ENCODE measurements at regions not wholly inside any gene's neighbourhood (a gene's known extent, or its start where the extent isn't known, plus 50 kb on each side); places are given as distances from the start of the nearest gene placed in this dataset.

DNA sequence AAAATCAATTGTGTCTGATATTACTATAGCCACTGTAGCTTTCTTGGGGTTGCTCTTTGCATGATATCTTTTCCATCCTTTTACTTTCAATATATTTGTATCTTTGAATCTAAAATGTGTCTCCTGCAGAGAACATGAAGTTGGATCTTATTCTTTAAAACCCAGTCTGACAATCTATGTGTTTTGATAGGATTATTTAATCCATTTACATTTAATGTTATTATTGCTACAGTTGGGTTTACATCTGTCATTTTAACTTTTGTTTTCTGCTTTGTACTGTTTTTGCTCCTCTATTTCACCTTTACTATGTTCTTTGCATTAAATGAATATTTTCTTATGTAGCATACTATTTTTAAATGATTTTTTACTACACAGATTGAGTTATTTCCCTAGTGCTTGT is 230.9 kb downstream of the ANTXR2 start:
- no peak for TF ChIP-seq ELF4 (IDR thresholded peaks at IDR 0.05)
- no peak for TF ChIP-seq HDGF (IDR thresholded peaks at IDR 0.05; ENCODE audit: borderline replicate concordance)
- TF ChIP-seq SUZ12 (IDR thresholded peaks at IDR 0.05): no peak
- no peak for TF ChIP-seq ARNT (IDR thresholded peaks at IDR 0.05)
- TF ChIP-seq FOXM1 (IDR thresholded peaks at IDR 0.05; ENCODE audit: borderline replicate concordance): no peak
- TF ChIP-seq BHLHE40 (IDR thresholded peaks at IDR 0.05; ENCODE audit: borderline replicate concordance): no peak
- no peak for TF ChIP-seq FOXA1 (IDR thresholded peaks at IDR 0.05)
- no peak for TF ChIP-seq L3MBTL2 (conservative IDR thresholded peaks at IDR 0.05)
- TF ChIP-seq SP1 (IDR thresholded peaks at IDR 0.05): no peak
- TF ChIP-seq FOXK2 (IDR thresholded peaks at IDR 0.05): no peak
- no peak for TF ChIP-seq CTBP1 (IDR thresholded peaks at IDR 0.05; ENCODE audit: borderline replicate concordance)

All from HEK293T (cell line).